HCT116 (cell line): ENCODE measurements at regions not wholly inside any gene's neighbourhood (a gene's known extent, or its start where the extent isn't known, plus 50 kb on each side); places are given as distances from the start of the nearest gene placed in this dataset.

Source experiments
- ATAC-seq: fragments of 200-7000 bp; cut with Tn5 transposase; 2 replicates; pipeline ENCODE4 v1.9.1; 2020; ENCODE audit warnings: mild to moderate bottlenecking, moderate library complexity
- BruUV-seq: library from RNA; stranded (reverse); fragments of 400-500 nt; replicated peaks from 2 replicates; lab custom pipeline; 2021; lab: Mats Ljungman, UMichigan
- CTCF ChIA-PET: fragments of 300-600 bp; sonication (Branson Sonifier 250); formaldehyde crosslinking; loops from one replicate; lab custom pipeline; 2021; ENCODE audit warnings: antibody characterized with exemption; lab: Charles Lee
- POLR2A ChIA-PET: fragments of 300-600, 350-600 bp; sonication (Branson Sonifier 250); formaldehyde crosslinking; loops from one replicate; lab custom pipeline; 2021; ENCODE audit warnings: antibody characterized with exemption; lab: Charles Lee
- RAD21 ChIA-PET, 2 experiments: fragments of 300-600 bp; sonication (Branson Sonifier 250); formaldehyde crosslinking; loops; one replicate each; lab custom pipeline; 2023; ENCODE audit warnings: low total read pairs in 2 of 2; ENCODE audit not compliant: uncharacterized antibody in 2 of 2, unreplicated experiment in 2 of 2, low non-redundant PET in 1 of 2; lab: Charles Lee
- DNase-seq: peaks from one replicate; pipeline ENCODE4 v3.0.0-alpha.2; 2010; ENCODE audit warnings: low read depth, low spot score
- H2AFZ ChIP-seq: fragments of 200-600 bp; shearing (Covaris generic), sonication (generic); 2 replicates; pipeline ENCODE4 v1.6.1; 2017; ENCODE audit warnings: low read depth, mixed run types, mixed read lengths, antibody characterized with exemption, low read length; ENCODE audit not compliant: poor library complexity, severe bottlenecking
- H3K27ac ChIP-seq: 2 replicates; pipeline ENCODE4 v1.5.1; 2012; ENCODE audit warnings: low read depth, low read length
- H3K27me3 ChIP-seq: fragments of 200-600 bp; sonication (generic); 2 replicates; pipeline ENCODE4 v1.6.1; 2016; ENCODE audit warnings: mixed run types, low read length, mixed read lengths; ENCODE audit not compliant: insufficient read depth
- H3K36me3 ChIP-seq, 2 experiments: fragments of 200-500 bp in 1 of 2; fragments of 200-600 bp in 1 of 2; sonication (Bioruptor generic) in 1 of 2; sonication (generic) in 1 of 2; 2 replicates each; pipeline versions ENCODE4 v1.5.1 to v1.6.1; 2014 to 2016; ENCODE audit warnings: low read length in 2 of 2, inconsistent platforms in 1 of 2, mixed read lengths in 1 of 2, mixed run types in 1 of 2; ENCODE audit not compliant: insufficient read depth in 2 of 2, control insufficient read depth in 1 of 2
- H3K4me1 ChIP-seq, 2 experiments: fragments of 200-600 bp in 1 of 2; sonication (generic) in 1 of 2; 2 replicates each; pipeline versions ENCODE4 v1.5.1 to v1.6.1; 2012 to 2017; ENCODE audit warnings: low read length in 2 of 2, inconsistent platforms in 1 of 2, mild to moderate bottlenecking in 1 of 2, mixed read lengths in 1 of 2, mixed run types in 1 of 2, moderate library complexity in 1 of 2; ENCODE audit not compliant: insufficient read depth in 2 of 2, control insufficient read depth in 1 of 2
- H3K4me2 ChIP-seq: fragments of 200-600 bp; sonication (generic); 2 replicates; pipeline ENCODE4 v1.6.1; 2017; ENCODE audit warnings: mixed run types, low read length, mixed read lengths
- H3K4me3 ChIP-seq, 2 experiments: fragments of 200-600 bp in 1 of 2; sonication (generic) in 1 of 2; replicated peaks in 1 of 2; 2 replicates each; pipeline ENCODE4 v1.5.1; 2011 to 2016; ENCODE audit warnings: low read length in 2 of 2, control low read depth in 1 of 2, low read depth in 1 of 2, mild to moderate bottlenecking in 1 of 2, mixed read lengths in 1 of 2, mixed run types in 1 of 2
- H3K79me2 ChIP-seq: fragments of 200-600 bp; sonication (generic); 2 replicates; pipeline ENCODE4 v1.6.1; 2017; ENCODE audit warnings: mild to moderate bottlenecking, mixed run types, low read length, moderate library complexity, mixed read lengths; ENCODE audit not compliant: insufficient read depth
- H3K9ac ChIP-seq: fragments of 200-600 bp; sonication (generic); 2 replicates; pipeline ENCODE4 v1.6.1; 2016; ENCODE audit warnings: low read length, mixed read lengths
- H3K9me2 ChIP-seq: fragments of 200-600 bp; sonication (generic), shearing (Covaris generic); 2 replicates; pipeline ENCODE4 v1.6.1; 2017; ENCODE audit warnings: mixed run types, mild to moderate bottlenecking, moderate library complexity; ENCODE audit not compliant: insufficient read depth
- H3K9me3 ChIP-seq, 2 experiments: fragments of 200-500 bp in 1 of 2; fragments of 200-600 bp in 1 of 2; sonication (Bioruptor generic) in 1 of 2; sonication (generic) in 1 of 2; 2 replicates each; pipeline ENCODE4 v1.6.1; 2014 to 2017; ENCODE audit warnings: low read length in 2 of 2, mixed read lengths in 2 of 2, inconsistent platforms in 1 of 2, low read depth in 1 of 2, mild to moderate bottlenecking in 1 of 2, mixed run types in 1 of 2, moderate library complexity in 1 of 2; ENCODE audit not compliant: control insufficient read depth in 1 of 2, insufficient read depth in 1 of 2
- H4K20me1 ChIP-seq: fragments of 200-600 bp; sonication (generic), shearing (Covaris generic); 2 replicates; pipeline ENCODE4 v1.6.1; 2017; ENCODE audit warnings: mixed run types, mild to moderate bottlenecking, moderate library complexity; ENCODE audit not compliant: insufficient read depth
- ATF3 ChIP-seq: IDR thresholded peaks from 2 replicates; pipeline ENCODE4 v1.6.1; 2012
- CBX3 ChIP-seq: IDR thresholded peaks from 2 replicates; pipeline ENCODE4 v1.6.1; 2012; ENCODE audit warnings: low read depth
- EGR1 ChIP-seq: IDR thresholded peaks from 2 replicates; pipeline ENCODE4 v1.6.1; 2012; ENCODE audit warnings: low read depth
- ELF1 ChIP-seq: IDR thresholded peaks from 2 replicates; pipeline ENCODE4 v1.6.1; 2012; ENCODE audit warnings: low read depth, borderline replicate concordance
- EZH2phosphoT487 ChIP-seq: fragments of 200-600 bp; IDR thresholded peaks from 2 replicates; pipeline ENCODE4 v1.6.1; 2018; ENCODE audit warnings: antibody characterized with exemption, borderline replicate concordance
- JUND ChIP-seq: IDR thresholded peaks from 2 replicates; pipeline ENCODE4 v1.6.1; 2012
- REST ChIP-seq: IDR thresholded peaks from 2 replicates; pipeline ENCODE4 v1.6.1; 2012; ENCODE audit warnings: low read depth
- YY1 ChIP-seq: IDR thresholded peaks from 2 replicates; pipeline ENCODE4 v1.6.1; 2011; ENCODE audit warnings: low read length, low read depth, moderate library complexity, mild to moderate bottlenecking; ENCODE audit not compliant: insufficient replicate concordance; ENCODE audit errors: extremely low read depth
- ZFX ChIP-seq: fragments of 450-650 bp; IDR thresholded peaks from 2 replicates; pipeline ENCODE4 v1.6.1; 2017
- ZNF274 ChIP-seq: fragments of 200-500 bp; sonication (Bioruptor generic); IDR thresholded peaks from 2 replicates; pipeline ENCODE4 v1.6.1; 2014; ENCODE audit warnings: mild to moderate bottlenecking, low read depth, low read length, inconsistent platforms
- intact Hi-C: fragments of 100-400 bp; cut with micrococcal nuclease; formaldehyde crosslinking; loops from 2 replicates; pipeline ENCODE4 v1.10.0; 2022

GRCh38 chr4:123816462-123816861 is 419.9 kb downstream of the SPRY1 start:
- DNase-seq (no peak), ATAC-seq (no peak)
- no peaks in the 10 kb centered on the region for H3K79me2 ChIP-seq
- ChIA-PET RAD21 (no interaction called here), POLR2A (no interaction called here), CTCF (no interaction called here)
- intact Hi-C loops: no loop called here
- no TSS peak for BruUV-seq
- no peak overlapping the region for H3K4me3 ChIP-seq
- no peaks in the 10 kb centered on the region for H3K9me2 ChIP-seq
- H3K36me3 ChIP-seq: no peaks in the 10 kb centered on the region
- no peak overlapping the region for H3K9ac ChIP-seq
- H4K20me1 ChIP-seq: no peaks in the 10 kb centered on the region
- H2AFZ ChIP-seq: no peak overlapping the region
- no peaks in the 10 kb centered on the region for H3K4me1 ChIP-seq
- H3K9me3 ChIP-seq: no peaks in the 10 kb centered on the region
- H3K27me3 ChIP-seq: no peaks in the 10 kb centered on the region
- no peak overlapping the region for H3K27ac ChIP-seq
- TF ChIP-seq EZH2phosphoT487 (no peak), ZFX (no peak), YY1 (no peak), CBX3 (no peak), ZNF274 (no peak), ATF3 (no peak), ELF1 (no peak), JUND (no peak), REST (no peak), EGR1 (no peak)
- no peak overlapping the region for H3K4me2 ChIP-seq
